Neural cell (in vitro differentiated cells): ENCODE measurements at regions not wholly inside any gene's neighbourhood (a gene's known extent, or its start where the extent isn't known, plus 50 kb on each side); places are given as distances from the start of the nearest gene placed in this dataset.

Source experiments
- EP300 ChIP-seq: fragments of 450-650 bp; conservative IDR thresholded peaks from 2 replicates; pipeline ENCODE4 v1.6.1; 2014; ENCODE audit warnings: antibody characterized with exemption, mild to moderate bottlenecking, moderate library complexity; ENCODE audit not compliant: poor library complexity, severe bottlenecking
- EZH2 ChIP-seq: fragments of 200-600, 300-800 bp; shearing (Covaris generic), sonication (generic); IDR thresholded peaks from 2 replicates; pipeline ENCODE4 v1.6.1; 2014; ENCODE audit warnings: antibody characterized with exemption, low read length, borderline replicate concordance, mild to moderate bottlenecking; ENCODE audit not compliant: insufficient read depth, poor library complexity, severe bottlenecking
- POLR2AphosphoS5 ChIP-seq: IDR thresholded peaks from 2 replicates; pipeline ENCODE4 v1.6.1; 2012
- RAD21 ChIP-seq: fragments of 450-650 bp; conservative IDR thresholded peaks from 2 replicates; pipeline ENCODE4 v1.6.1; 2014; ENCODE audit warnings: antibody characterized with exemption, mild to moderate bottlenecking, moderate library complexity
- TAF1 ChIP-seq: IDR thresholded peaks from 2 replicates; pipeline ENCODE4 v1.6.1; 2012; ENCODE audit warnings: low read depth
- TF ChIP-seq, protein P1 (sequence below): fragments of 450-650 bp; IDR thresholded peaks from 2 replicates; pipeline ENCODE4 v1.5.1; 2014; ENCODE audit warnings: antibody characterized with exemption, mild to moderate bottlenecking, moderate library complexity; ENCODE audit not compliant: poor library complexity, severe bottlenecking

DNA sequence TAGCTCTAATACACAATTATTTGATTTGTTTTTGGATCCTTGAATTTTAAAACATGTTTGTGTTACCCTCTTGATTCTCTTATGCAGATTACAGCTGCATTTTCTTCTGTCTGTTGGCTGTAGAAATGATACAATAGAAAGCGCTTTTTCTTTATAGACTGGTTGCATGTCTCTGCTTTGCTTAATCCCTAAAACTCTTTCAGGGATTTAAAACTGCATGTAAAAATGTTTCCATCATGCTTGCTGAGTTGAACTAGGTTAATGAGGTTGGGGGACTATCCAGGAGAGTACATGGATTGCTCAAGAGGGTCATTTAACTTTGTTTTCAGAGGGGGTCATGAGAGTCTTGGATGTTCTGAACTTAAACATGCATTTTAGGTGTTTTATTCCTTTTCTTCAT lies 166.4 kb upstream of the IFNG-AS1 start:
- TF ChIP-seq, protein P1, sequence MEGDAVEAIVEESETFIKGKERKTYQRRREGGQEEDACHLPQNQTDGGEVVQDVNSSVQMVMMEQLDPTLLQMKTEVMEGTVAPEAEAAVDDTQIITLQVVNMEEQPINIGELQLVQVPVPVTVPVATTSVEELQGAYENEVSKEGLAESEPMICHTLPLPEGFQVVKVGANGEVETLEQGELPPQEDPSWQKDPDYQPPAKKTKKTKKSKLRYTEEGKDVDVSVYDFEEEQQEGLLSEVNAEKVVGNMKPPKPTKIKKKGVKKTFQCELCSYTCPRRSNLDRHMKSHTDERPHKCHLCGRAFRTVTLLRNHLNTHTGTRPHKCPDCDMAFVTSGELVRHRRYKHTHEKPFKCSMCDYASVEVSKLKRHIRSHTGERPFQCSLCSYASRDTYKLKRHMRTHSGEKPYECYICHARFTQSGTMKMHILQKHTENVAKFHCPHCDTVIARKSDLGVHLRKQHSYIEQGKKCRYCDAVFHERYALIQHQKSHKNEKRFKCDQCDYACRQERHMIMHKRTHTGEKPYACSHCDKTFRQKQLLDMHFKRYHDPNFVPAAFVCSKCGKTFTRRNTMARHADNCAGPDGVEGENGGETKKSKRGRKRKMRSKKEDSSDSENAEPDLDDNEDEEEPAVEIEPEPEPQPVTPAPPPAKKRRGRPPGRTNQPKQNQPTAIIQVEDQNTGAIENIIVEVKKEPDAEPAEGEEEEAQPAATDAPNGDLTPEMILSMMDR = no peak
- TF ChIP-seq RAD21 (no peak), EP300 (no peak), EZH2 (no peak), TAF1 (no peak), POLR2AphosphoS5 (no peak)
